Fibroblast of mammary gland (primary cell): ENCODE measurements at regions not wholly inside any gene's neighbourhood (a gene's known extent, or its start where the extent isn't known, plus 50 kb on each side); places are given as distances from the start of the nearest gene placed in this dataset.
"Not testable (repeated sequence)": the region's sequence is repeated elsewhere in the genome, so short reads cannot be mapped to it uniquely, and the experiment has no call there.

Experiments used
- DNase-seq: peaks from one replicate; pipeline ENCODE4 v3.0.0-alpha.2; 2010; ENCODE audit warnings: low read depth
- H3K4me3 ChIP-seq: 2 replicates; pipeline ENCODE4 v1.5.1; 2011; ENCODE audit warnings: low read depth, mild to moderate bottlenecking, low read length, moderate library complexity; ENCODE audit not compliant: control insufficient read depth
- CTCF ChIP-seq: conservative IDR thresholded peaks from 2 replicates; pipeline ENCODE4 v1.5.1; 2011; ENCODE audit warnings: low read depth, low read length, inconsistent platforms; ENCODE audit not compliant: control insufficient read depth, insufficient read depth

- TF ChIP-seq CTCF: no peak
- H3K4me3 ChIP-seq: no peak overlapping the region
- DNase-seq: no peak
These were observed 125.8 kb upstream of the PCBD1 start for GRCh38 chr10:71014021-71014805.

GRCh38 chr10:71015674-71016073, 127.3 kb upstream of the PCBD1 start:
- DNase-seq: no peak
- no peak for TF ChIP-seq CTCF
- no peak overlapping the region for H3K4me3 ChIP-seq

DNA sequence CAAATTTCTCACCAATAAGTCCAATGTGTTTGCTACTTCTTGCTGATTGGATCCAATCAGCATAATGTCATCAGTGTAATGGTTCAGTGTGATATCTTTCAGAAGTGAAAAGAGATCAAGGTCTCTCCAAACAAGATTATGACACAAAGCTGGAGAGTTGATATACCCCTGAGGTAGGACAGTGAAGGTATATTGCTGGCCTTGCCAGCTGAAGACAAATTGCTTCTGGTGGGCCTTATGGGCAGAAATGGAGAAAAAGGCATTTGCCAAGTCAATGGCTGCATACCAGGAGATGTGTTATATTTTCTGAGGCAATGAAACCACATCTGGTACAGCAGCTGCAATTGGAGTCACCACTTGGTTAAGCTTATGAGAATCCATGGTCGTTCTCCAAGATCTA, 131.7 kb upstream of the PCBD1 start:
- not testable (repeated sequence) for DNase-seq, H3K4me3 ChIP-seq

GRCh38 chr10:71021402-71021801, 133.0 kb upstream of the PCBD1 start:
- no peak for DNase-seq
- no peak overlapping the region for H3K4me3 ChIP-seq
- TF ChIP-seq CTCF: no peak

DNA sequence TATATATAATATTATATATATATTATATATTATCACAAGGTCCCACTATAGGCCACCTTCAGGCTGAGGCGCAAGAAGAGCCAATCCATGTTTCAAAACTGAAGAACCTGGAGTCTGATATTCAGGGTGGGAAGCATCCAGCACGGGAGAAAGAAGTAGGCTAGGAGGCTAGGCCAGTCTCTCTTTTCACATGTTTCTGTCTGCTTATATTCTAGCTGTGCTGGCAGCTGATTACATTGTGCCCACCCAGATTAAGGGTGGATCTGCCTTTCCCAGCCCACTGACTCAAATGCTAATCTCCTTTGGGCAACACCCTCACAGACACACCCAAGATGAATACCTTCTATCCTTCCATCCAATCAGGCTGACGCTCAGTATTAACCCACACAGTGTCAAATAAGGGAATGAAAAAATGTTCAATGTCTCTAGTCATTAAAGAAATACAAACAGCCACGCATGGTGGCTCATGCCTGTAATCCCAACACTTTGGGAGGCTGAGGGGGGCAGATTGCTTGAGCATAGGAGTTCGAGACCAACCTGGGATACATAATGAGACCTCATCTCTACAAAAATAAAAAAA, 135.4 kb upstream of the PCBD1 start:
- TF ChIP-seq CTCF: no peak
- no peak for DNase-seq
- no peak overlapping the region for H3K4me3 ChIP-seq

DNA sequence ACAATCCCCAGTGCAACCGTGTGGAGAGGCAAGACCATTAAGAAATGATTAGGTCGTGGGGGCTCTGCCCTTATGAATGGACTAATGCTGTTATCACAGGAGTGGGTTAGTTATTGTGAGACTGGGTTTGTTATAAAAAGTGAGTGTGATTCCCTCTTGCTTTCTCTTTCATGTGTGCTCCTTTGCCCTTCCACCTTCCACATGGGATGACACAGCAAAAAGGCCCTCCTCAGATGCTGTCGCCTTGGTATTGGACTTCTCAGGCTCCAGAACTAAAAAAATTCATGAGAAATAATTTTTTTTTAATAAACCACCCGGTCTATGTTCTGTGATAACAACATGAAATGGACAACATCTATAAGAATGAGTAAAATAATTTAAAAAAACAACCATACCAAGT, 136.1 kb upstream of the PCBD1 start:
- TF ChIP-seq CTCF: no peak
- H3K4me3 ChIP-seq: no peak overlapping the region
- DNase-seq: no peak

DNA sequence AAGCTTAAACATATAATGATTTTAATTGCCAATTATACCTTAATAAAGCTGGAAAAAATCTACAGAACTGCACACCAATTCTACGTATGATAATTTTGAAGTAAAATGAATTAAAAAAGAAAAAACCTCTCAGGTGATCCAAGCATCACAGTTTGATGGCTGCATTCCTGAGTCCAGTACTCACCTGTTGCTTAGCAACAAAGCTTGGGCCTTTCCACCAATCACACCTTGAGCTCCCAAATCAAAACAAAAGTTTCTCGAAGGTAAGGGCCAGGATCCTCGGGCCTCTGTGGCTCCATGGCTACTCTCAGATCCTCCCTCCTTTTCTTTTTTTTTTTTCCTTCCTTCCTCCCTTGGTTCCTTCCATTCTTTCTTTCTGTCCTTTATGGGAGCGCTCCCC, 137.2 kb upstream of the PCBD1 start:
- DNase-seq: no peak
- no peak for TF ChIP-seq CTCF
- H3K4me3 ChIP-seq: no peak overlapping the region
